HG02642 (cell line): ENCODE measurements at regions not wholly inside any gene's neighbourhood (a gene's known extent, or its start where the extent isn't known, plus 50 kb on each side); places are given as distances from the start of the nearest gene placed in this dataset.

Source experiments
- ATAC-seq: cut with Tn5 transposase; IDR thresholded peaks from one replicate; pipeline ENCODE4 v1.9.1; 2021; ENCODE audit warnings: mild to moderate bottlenecking; ENCODE audit not compliant: unreplicated experiment, poor library complexity

GRCh38 chr14:53338192-53338591, 185.1 kb upstream of the DDHD1 start:
- ATAC-seq = no peak

DNA sequence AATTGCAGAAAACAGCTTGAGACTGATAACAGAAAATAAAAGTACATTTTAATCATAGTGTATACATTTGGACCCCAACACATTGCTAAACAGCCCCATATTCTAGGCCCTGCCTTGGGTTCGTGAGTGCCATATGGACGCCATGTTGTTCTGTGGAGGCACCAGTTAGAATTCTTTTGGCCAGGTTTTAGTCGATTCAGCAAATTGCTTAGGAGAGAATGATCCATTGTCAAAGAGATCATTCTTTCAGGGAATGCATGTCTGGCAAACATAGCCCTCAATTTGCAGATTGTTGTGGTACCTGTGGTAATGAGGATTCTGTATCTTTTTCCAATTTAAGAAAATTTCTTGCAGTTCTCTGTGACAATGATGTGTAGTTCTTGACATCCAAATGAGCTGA, 183.6 kb upstream of the DDHD1 start:
- no peak for ATAC-seq

- no peak for ATAC-seq
Observed at GRCh38 chr14:53333809-53334208, 180.7 kb upstream of the DDHD1 start.

DNA sequence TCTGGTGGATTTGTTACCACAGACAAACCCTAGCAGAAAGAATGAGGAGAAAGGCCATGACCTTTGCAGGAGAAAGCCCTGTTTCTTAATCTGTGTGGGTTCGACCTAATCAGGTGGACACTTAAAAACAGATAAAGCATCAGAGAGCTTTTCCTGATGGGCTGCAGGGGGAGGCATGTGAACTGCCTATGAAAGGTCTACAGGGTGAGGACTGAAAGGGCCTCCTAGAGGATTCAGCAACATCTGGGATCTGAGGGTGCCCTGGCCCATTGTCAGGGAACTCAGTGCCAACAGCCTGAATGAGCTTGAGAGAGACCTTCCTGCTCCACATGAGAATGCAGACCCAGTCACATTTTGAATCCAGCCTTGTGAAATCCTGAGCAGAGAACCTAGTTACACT, 178.8 kb upstream of the DDHD1 start:
- ATAC-seq = no peak

DNA sequence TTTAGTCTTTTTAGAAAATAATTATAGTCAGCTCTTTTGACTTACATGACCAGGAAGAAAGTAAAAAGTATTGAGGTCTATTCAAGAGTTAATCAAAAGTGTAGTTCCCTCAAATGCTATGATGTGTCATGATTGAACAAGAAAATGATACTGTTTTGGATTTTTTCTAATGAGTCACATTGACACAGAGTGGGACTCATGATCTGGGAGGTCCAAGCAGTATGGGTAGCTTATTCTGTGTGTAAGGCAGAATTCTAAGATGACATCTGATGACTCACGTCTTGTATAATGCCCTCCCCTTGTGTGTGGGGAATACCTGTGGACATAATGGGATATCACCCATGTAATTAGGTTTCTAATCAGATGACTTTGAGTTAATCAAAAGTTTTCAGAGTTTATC, 178.1 kb upstream of the DDHD1 start:
- no peak for ATAC-seq

DNA sequence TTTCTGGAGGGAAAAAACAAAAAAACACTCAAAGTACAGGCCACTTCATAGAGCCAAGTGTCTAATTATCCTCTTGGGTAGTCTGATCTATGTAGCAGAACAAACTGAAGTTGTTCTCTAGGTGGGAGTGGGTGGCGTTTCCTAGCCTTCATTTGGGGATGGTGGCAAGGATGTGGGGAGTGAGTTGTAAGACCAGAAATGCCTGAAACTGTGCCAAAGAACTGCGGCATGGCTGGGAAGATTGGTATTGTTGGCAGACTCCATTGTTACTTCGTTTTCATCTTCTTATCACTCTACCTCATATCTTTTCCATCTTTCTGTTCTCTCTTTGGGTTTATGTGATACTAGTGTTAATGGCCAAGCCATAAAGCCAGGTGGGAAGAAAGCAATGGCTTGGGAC, 177.3 kb upstream of the DDHD1 start:
- no peak for ATAC-seq

DNA sequence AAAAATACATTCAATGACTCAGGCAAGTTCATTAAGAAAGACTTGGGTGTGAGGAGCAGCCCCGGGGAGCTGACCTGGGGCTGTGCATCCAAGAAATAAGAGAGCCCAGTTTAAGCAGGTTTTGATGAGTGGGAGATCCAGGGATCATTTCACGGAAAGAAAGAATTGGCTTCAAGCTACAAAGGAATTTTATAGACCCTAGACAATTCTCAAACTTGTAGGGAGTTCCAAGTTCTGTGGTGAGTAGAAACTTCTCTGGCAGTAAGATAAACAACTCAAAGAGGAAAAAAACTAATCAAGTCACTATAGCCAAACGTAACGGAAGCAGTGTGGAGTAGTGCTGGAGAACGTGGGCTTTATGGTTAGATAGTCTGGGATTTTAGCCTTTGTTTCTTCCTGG, 175.7 kb upstream of the DDHD1 start:
- ATAC-seq = no peak

DNA sequence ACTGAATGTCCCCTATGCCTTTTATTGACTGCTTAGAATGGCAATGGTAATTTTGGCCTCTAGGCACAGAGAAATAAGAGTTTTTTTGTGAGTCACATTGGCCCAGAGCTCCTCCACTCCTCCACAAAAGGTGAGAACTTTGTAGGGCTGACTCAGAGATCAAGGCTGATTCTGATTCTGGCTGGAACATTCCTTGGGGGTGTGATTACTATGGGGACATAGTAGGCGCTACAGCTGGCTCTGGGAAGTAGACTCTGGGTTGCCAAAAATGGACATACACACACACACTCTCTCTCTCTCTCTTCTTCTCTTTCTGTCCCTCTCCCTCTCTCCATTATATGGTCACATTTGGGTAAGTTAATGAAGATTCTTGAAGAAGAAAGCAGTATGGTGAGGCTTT, 174.6 kb upstream of the DDHD1 start:
- no peak for ATAC-seq

DNA sequence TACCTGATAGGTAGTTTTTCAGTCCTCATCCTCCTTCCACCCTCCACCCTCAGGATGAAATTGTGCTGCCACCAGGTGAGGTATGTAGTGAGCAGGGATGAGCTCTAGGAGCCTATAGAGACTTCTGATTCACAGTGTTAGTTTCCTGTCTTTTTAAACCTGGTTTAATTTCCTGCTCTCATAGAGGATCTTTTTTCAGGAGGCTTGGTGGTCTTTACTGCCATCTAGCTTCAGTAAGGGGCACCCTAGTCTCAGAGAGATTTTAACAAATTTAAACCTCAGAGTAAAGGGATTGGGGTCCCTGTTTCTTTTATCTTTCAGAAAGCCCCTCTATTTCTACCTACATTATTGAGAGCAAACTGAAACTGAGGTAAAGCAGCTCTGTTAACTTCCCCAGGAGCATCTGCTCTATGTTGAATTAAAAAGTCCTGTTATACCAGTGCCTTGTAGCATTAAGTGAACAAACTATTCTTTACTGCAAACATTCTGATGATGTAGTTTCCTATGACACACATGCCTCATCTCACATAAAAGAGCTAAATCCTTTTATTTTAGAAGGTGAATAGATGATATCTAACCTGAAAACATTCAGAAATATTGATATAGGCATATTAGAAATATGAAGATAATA, 172.2 kb upstream of the DDHD1 start:
- no peak for ATAC-seq

DNA sequence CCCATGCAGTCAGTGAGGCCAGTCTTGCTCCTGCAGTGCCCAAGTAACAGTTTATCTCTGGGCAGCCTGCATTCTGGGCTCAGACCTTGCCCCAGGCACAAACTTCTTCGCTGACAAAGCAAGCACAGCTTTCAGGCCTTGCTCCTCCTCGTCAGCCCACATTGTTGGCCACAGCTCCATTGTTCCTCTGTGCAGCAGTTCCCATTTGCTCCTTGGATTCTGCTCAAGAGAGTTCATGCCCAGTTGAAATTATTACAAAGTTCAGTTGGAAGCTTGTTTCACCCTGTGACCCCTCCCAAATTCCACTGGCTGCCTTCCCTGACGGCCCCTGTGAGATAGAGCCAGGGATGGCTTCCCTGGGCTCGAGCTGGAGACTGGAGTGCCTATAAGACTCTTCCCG, 163.4 kb upstream of the DDHD1 start:
- no peak for ATAC-seq

DNA sequence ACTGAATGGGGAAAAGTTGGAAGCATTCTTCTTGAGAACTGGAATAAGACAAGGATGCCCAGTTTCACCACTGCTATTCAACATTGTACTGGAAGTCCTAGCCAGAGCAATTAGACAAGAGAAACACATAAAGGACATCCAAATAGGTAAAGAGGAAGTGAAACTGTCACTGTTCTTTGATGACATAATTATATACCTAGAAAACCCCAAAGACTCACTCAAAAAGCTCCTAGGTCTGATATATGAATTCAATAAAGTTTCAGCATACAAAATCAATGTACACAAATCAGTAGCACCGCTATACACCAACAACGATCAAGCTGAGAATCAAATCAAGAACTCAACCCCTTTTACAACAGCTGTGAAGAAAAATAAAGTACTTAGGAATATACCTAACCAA, 157.3 kb upstream of the DDHD1 start:
- peak; percentile 66 for ATAC-seq

- ATAC-seq = no peak
Observed at GRCh38 chr14:53306911-53307310, 153.8 kb upstream of the DDHD1 start.

DNA sequence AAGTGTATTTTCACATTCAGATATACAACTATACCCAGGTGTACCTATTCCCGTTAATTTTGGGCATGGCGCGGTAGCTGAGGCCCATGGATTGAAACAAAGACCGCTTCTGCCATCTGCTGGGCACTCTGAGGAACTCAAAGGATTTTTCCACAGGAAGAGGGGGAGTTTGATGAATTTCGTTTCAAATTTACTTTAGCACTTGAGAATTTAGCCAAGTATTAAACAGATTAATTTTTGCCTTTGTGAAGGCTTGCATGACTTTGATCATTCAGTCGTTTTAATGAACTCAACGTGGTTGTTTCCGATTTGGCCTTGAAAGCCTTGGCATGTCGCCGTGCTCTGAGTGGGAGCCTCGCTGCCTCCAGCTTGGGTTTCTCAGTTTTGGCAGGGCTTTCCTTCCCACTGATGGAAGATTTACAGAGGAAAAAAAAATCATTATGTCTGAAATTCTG, 153.2 kb upstream of the DDHD1 start:
- ATAC-seq = peak; percentile 59

- no peak for ATAC-seq
Observed at GRCh38 chr14:53304726-53305381, 151.7 kb upstream of the DDHD1 start.

DNA sequence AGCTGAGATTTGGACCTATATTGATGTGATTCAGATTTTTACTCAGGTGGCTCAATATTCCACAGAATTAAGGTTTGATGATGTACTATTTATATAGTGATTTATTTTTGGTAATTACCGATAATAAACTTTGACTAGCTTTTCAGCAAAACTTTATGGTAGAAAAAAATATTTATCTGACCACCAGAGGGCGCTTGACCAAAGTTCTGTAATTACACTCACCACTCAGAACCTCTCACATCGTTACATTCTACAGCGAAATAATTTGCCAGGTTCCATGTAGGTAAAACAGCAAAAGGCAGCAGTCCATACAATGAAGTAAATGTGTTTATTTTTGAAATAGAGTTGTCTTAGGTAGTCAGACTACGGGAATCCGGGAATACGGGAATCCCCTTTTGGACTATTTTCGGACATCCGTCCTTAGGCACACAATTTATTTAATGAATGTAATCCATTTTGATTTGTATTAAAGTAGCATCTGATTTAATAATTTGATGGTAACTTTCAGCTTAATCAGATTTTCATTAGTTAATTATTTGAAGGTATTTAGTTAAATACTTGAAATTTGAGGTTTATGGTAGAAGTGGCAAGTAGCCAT, 143.0 kb upstream of the DDHD1 start:
- no peak for ATAC-seq

- no peak for ATAC-seq
Observed at GRCh38 chr14:53295372-53295771, 142.2 kb upstream of the DDHD1 start.

DNA sequence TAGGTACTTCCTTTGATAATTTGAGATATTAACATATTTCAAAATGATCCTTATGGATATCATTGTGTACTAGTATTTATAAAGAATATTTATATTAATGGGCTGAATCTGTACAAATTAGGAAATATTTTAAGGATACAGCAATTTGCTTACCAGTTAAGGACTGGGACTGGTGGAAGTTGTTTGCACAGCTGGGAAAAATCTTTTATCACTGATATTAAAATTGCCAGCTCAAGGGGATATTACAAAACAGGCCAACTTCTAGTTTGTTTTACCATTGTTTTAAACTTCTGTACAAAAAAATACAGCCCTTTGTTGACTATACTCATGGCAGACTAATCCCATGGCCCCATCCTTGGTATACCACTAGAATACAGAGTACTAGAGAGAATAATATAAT, 133.2 kb upstream of the DDHD1 start:
- no peak for ATAC-seq

DNA sequence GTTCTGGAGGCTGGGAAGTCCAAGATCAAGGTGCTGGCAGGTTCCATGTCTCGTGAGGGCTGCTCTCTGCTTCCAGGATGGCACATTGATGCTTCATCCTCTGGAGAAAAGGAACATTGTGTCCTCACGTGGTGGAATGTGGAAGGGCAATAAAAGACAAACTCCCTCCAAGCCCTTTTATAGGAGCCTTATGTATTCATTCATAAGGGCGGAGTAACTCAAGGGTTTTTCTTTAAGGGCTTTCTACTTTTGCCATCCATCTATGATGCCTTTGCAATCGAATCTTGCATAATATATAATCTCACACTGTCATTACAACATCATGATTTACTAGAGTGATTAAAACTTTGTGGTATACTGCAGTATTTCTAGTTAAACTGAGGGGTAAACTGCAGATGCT, 132.7 kb upstream of the DDHD1 start:
- ATAC-seq = no peak

DNA sequence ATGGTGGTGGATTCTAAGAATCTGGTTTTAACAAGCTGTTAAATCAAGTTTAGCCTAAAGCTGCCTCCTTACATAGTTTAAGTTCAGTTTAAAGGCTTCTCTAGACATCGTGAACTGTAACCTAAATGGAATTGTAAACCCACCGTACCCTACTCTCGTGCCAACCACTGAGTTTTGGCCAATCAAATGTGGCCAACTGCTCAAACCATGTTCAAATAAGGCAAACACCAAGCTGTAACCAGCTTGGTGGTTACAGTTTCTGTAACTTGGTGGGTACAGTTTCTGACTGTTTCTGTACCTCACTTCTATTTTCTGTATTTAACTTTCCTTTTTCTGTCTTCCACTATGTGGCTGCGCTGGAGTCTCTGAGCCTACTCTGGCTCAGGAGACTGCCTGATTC, 131.9 kb upstream of the DDHD1 start:
- no peak for ATAC-seq

DNA sequence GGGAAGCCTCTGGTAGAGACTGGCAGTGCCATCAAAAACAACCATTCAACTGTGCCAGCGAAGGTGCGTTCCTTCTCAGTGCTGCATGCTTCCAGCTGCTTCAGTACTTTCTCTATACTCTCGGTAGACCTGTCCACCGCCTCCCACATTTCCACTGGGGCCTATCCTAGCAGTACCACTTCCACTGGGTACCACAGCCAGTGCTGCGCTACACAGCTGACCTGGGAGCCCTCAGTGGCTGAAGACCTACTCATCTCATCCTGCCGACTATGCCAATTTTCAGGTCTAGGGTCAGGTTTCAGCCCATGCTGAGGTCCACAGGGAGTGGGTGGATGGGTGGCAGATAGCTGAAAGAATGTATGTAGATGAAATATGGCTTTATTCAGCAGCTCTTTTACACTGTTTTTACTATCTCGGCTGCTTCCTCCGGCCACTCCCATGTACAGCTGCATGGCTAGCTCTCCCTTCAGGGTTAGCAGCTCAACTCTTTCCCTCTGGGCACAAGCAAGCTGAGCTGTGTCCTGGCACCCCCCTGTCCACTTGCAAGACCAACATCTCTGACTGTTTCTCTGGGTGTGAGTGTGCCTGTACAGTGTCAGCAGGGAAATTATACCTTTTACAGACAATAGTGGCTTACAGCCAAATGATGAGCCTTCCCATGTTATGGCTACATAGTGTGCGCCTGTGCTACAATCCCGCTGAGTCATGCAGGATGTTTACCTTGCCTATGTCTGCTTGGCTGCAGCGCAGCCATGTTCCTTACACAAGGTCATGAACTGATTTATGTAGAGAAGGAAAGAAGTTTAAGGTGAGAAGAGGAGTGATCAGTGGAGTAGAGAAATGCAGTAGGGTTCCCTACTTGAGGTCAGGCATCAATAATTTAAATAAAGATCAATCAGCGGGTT, 125.7 kb upstream of the DDHD1 start:
- ATAC-seq = no peak

GRCh38 chr14:53273671-53274072, 120.5 kb upstream of the DDHD1 start:
- ATAC-seq = no peak
